ENCODE measurements at regions not wholly inside any gene's neighbourhood (a gene's known extent, or its start where the extent isn't known, plus 50 kb on each side); places are given as distances from the start of the nearest gene placed in this dataset.
"Not testable (repeated sequence)": the region's sequence is repeated elsewhere in the genome, so short reads cannot be mapped to it uniquely, and the experiment has no call there.

GRCh38 chr12:46693518-46693917, 132.3 kb downstream of the SLC38A4 start:
- H3K9me3 ChIP-seq: no peaks in the 10 kb centered on the region
- H3K36me3 ChIP-seq: no peaks in the 10 kb centered on the region
- H3K27me3 ChIP-seq: no peaks in the 10 kb centered on the region
- H3K4me3 ChIP-seq (ENCODE audit: low read depth, low read length): no peak overlapping the region
- no peak for DNase-seq
- TF ChIP-seq CTCF (IDR thresholded peaks at IDR 0.05; ENCODE audit: low read depth, low read length): no peak
- H3K4me1 ChIP-seq: no peaks in the 10 kb centered on the region

- Histone ChIP-seq H3K9me3 (no peaks in the 10 kb centered on the region), H3K27me3 (no peaks in the 10 kb centered on the region), H3K4me3 (ENCODE audit: low read depth, low read length) (no peak overlapping the region), H3K4me1 (no peaks in the 10 kb centered on the region), H3K36me3 (no peaks in the 10 kb centered on the region)
- no peak for TF ChIP-seq CTCF (IDR thresholded peaks at IDR 0.05; ENCODE audit: low read depth, low read length)
- DNase-seq: no peak
Observed at GRCh38 chr12:46693034-46693433, 132.8 kb downstream of the SLC38A4 start.

GRCh38 chr12:46692606-46693005, 133.2 kb downstream of the SLC38A4 start:
- Histone ChIP-seq H3K27me3 (no peaks in the 10 kb centered on the region), H3K36me3 (no peaks in the 10 kb centered on the region), H3K4me1 (no peaks in the 10 kb centered on the region), H3K9me3 (no peaks in the 10 kb centered on the region), H3K4me3 (ENCODE audit: low read depth, low read length) (no peak overlapping the region)
- DNase-seq: no peak
- TF ChIP-seq CTCF (IDR thresholded peaks at IDR 0.05; ENCODE audit: low read depth, low read length): no peak

- H3K4me1 ChIP-seq: no peaks in the 10 kb centered on the region
- TF ChIP-seq CTCF (IDR thresholded peaks at IDR 0.05; ENCODE audit: low read depth, low read length): no peak
- H3K27me3 ChIP-seq: no peaks in the 10 kb centered on the region
- no peak for DNase-seq
- H3K4me3 ChIP-seq (ENCODE audit: low read depth, low read length): no peak overlapping the region
- no peaks in the 10 kb centered on the region for H3K36me3 ChIP-seq
- no peaks in the 10 kb centered on the region; the same call in 1 of the 2 replicates for H3K9me3 ChIP-seq
Observed at GRCh38 chr12:46686267-46686942, 139.4 kb downstream of the SLC38A4 start.

GRCh38 chr12:46684243-46684642, 141.6 kb downstream of the SLC38A4 start:
- H3K36me3 ChIP-seq; H3K4me3 ChIP-seq (ENCODE audit: low read depth, low read length); H3K4me1 ChIP-seq; H3K27me3 ChIP-seq; DNase-seq; H3K9me3 ChIP-seq: not testable (repeated sequence)

GRCh38 chr12:46682148-46682547, 143.6 kb downstream of the SLC38A4 start:
- Histone ChIP-seq H3K36me3 (no peaks in the 10 kb centered on the region), H3K27me3 (peaks cover 3% of the 10 kb centered on the region), H3K4me1 (no peaks in the 10 kb centered on the region), H3K9me3 (no peaks in the 10 kb centered on the region; the same call in 1 of the 2 replicates), H3K4me3 (ENCODE audit: low read depth, low read length) (no peak overlapping the region)
- DNase-seq: no peak
- TF ChIP-seq CTCF (IDR thresholded peaks at IDR 0.05; ENCODE audit: low read depth, low read length): no peak
